SK-N-MC (cell line): ENCODE measurements at regions not wholly inside any gene's neighbourhood (a gene's known extent, or its start where the extent isn't known, plus 50 kb on each side); places are given as distances from the start of the nearest gene placed in this dataset.

Experiments
- DNase-seq: peaks from one replicate; pipeline ENCODE4 v3.0.0-alpha.2; 2011; ENCODE audit warnings: low read depth, low spot score
- H3K27ac ChIP-seq: fragments of 200-600 bp; sonication (generic); 2 replicates; pipeline ENCODE4 v1.5.1; 2016; ENCODE audit warnings: mixed run types
- H3K36me3 ChIP-seq: fragments of 200-600 bp; sonication (generic); 2 replicates; pipeline ENCODE4 v1.6.1; 2017; ENCODE audit warnings: antibody characterized with exemption, low read length, mixed read lengths; ENCODE audit not compliant: insufficient read depth
- H3K4me3 ChIP-seq: fragments of 200-600 bp; sonication (generic); 2 replicates; pipeline ENCODE4 v1.5.1; 2016
- H3K9ac ChIP-seq: fragments of 200-600 bp; sonication (generic); 2 replicates; pipeline ENCODE4 v1.8.0; 2017; ENCODE audit warnings: mixed run types, mixed read lengths; ENCODE audit not compliant: insufficient read length
- H3K9me3 ChIP-seq: fragments of 200-600 bp; sonication (generic); 2 replicates; pipeline ENCODE4 v1.6.1; 2017; ENCODE audit warnings: low read depth, mild to moderate bottlenecking, antibody characterized with exemption, low read length, moderate library complexity, mixed read lengths
- EZH2 ChIP-seq: fragments of 200-600 bp; sonication (generic); IDR thresholded peaks from one replicate; pipeline ENCODE4 v1.6.1; 2017; ENCODE audit warnings: antibody characterized with exemption
- FOXP2 ChIP-seq: optimal IDR thresholded peaks from 2 replicates; pipeline ENCODE3; 2011; ENCODE audit warnings: mild to moderate bottlenecking, moderate library complexity; ENCODE audit not compliant: insufficient read depth; ENCODE audit errors: extremely low read length, control extremely low read depth
- POLR2AphosphoS5 ChIP-seq: IDR thresholded peaks from 2 replicates; pipeline ENCODE4 v1.6.1; 2012; ENCODE audit warnings: mild to moderate bottlenecking, low read depth, low read length, borderline replicate concordance

- Histone ChIP-seq H3K9me3 (no peaks in the 10 kb centered on the region), H3K9ac (no peak overlapping the region), H3K36me3 (no peaks in the 10 kb centered on the region), H3K4me3 (no peak overlapping the region), H3K27ac (no peak overlapping the region)
- no peak for DNase-seq
- TF ChIP-seq EZH2 (no peak), POLR2AphosphoS5 (no peak), FOXP2 (no peak)
These were observed 54.2 kb upstream of the SPRY4 start for GRCh38 chr5:142378737-142379634.

GRCh38 chr5:142375944-142376411, 51.2 kb upstream of the SPRY4 start:
- H3K9me3 ChIP-seq: no peaks in the 10 kb centered on the region
- TF ChIP-seq EZH2 (no peak), FOXP2 (no peak), POLR2AphosphoS5 (no peak)
- H3K27ac ChIP-seq: no peak overlapping the region
- no peak for DNase-seq
- no peak overlapping the region for H3K9ac ChIP-seq
- H3K4me3 ChIP-seq: no peak overlapping the region
- H3K36me3 ChIP-seq: no peaks in the 10 kb centered on the region
